DMS53 treated with DMSO at 0.1 percent for 48 hours (cell line): ENCODE measurements at regions not wholly inside any gene's neighbourhood (a gene's known extent, or its start where the extent isn't known, plus 50 kb on each side); places are given as distances from the start of the nearest gene placed in this dataset.
"Not testable (repeated sequence)": the region's sequence is repeated elsewhere in the genome, so short reads cannot be mapped to it uniquely, and the experiment has no call there.

Source experiments
- DNase-seq: peaks from one replicate; lab custom pipeline; 2025; ENCODE audit not compliant: unreplicated experiment; lab: John Stamatoyannopoulos, UW

- no peak for DNase-seq
Measured at GRCh38 chr16:64731891-64732290, 390.0 kb downstream of the CDH11 start.

- no peak for DNase-seq
Measured at GRCh38 chr16:64730261-64730660, 391.6 kb downstream of the CDH11 start.

GRCh38 chr16:64724339-64724738 lies 397.5 kb downstream of the CDH11 start:
- no peak for DNase-seq

GRCh38 chr16:64718486-64718885 lies 403.4 kb downstream of the CDH11 start:
- no peak for DNase-seq

- DNase-seq, result no peak
Measured at GRCh38 chr16:64717871-64718270, 404.0 kb downstream of the CDH11 start.

GRCh38 chr16:64715624-64716023 lies 406.2 kb downstream of the CDH11 start:
- no peak for DNase-seq

- DNase-seq, result no peak
Measured at GRCh38 chr16:64712026-64712425, 409.8 kb downstream of the CDH11 start.

- no peak for DNase-seq
Measured at GRCh38 chr16:64711596-64711995, 410.3 kb downstream of the CDH11 start.

- DNase-seq, result no peak
Measured at GRCh38 chr16:64711026-64711425, 410.8 kb downstream of the CDH11 start.

GRCh38 chr16:64705443-64705842 lies 416.4 kb downstream of the CDH11 start:
- no peak for DNase-seq

- DNase-seq, result no peak
Measured at GRCh38 chr16:64704386-64704785, 417.5 kb downstream of the CDH11 start.

GRCh38 chr16:64702415-64702814 lies 419.4 kb downstream of the CDH11 start:
- DNase-seq, result no peak

- no peak for DNase-seq
Measured at GRCh38 chr16:64700628-64701027, 421.2 kb downstream of the CDH11 start.

- no peak for DNase-seq
Measured at GRCh38 chr16:64696866-64697265, 425.0 kb downstream of the CDH11 start.

- no peak for DNase-seq
Measured at GRCh38 chr16:64695684-64696083, 426.2 kb downstream of the CDH11 start.

- DNase-seq, result no peak
Measured at GRCh38 chr16:64693946-64694345, 427.9 kb downstream of the CDH11 start.

- no peak for DNase-seq
Measured at GRCh38 chr16:64687786-64688185, 434.1 kb downstream of the CDH11 start.

- DNase-seq, result no peak
Measured at GRCh38 chr16:64687123-64687522, 434.7 kb downstream of the CDH11 start.

GRCh38 chr16:64679976-64680690 lies 441.7 kb downstream of the CDH11 start:
- DNase-seq, result no peak

GRCh38 chr16:64669573-64669972 lies 452.3 kb downstream of the CDH11 start:
- DNase-seq, result no peak

GRCh38 chr16:64667334-64667877 lies 454.5 kb downstream of the CDH11 start:
- DNase-seq, result no peak

- DNase-seq, result not testable (repeated sequence)
Measured at GRCh38 chr16:64662312-64662711, 459.6 kb downstream of the CDH11 start.

GRCh38 chr16:64659866-64660265 lies 462.0 kb downstream of the CDH11 start:
- no peak for DNase-seq
